ENCODE measurements at regions not wholly inside any gene's neighbourhood (a gene's known extent, or its start where the extent isn't known, plus 50 kb on each side); places are given as distances from the start of the nearest gene placed in this dataset.

- TF ChIP-seq POLR2A (IDR thresholded peaks at IDR 0.05; ENCODE audit: low read length) (no peak), GATA1 (IDR thresholded peaks at IDR 0.05; ENCODE audit: low read depth, low read length) (no peak)
Measured at GRCh38 chr9:7436754-7437153, 362.8 kb downstream of the DMAC1 start.
